Midbrain (tissue), 1 donor: ENCODE measurements at regions not wholly inside any gene's neighbourhood (a gene's known extent, or its start where the extent isn't known, plus 50 kb on each side); places are given as distances from the start of the nearest gene placed in this dataset.
A peak's percentile ranks its signal among the peaks of the same experiment; 100 is the strongest.

ENCODE experiments used
- DNase-seq: peaks from one replicate; lab custom pipeline; 2025; lab: John Stamatoyannopoulos, UW

GRCh38 chr4:11182586-11183355 is 245.9 kb downstream of the HS3ST1 start:
- no peak for DNase-seq

DNA sequence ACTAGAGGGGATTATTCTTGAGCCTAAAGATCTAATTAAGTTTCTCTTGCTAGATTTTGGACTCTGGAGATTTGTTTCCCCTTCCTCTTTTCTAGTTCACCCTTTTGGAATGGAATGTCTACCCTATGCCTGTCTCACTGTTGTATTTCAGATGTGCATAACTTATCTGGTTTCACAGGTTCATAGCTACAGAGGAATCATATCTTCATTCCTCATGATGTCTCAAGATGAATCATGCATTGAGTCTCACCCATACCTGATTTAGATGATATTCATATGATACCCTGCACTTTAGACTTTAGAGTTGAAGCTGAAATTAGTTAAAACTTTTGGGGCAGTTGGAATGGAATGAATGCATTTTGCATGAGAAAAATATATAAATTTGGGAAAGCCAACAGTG is 246.7 kb downstream of the HS3ST1 start:
- no peak for DNase-seq

GRCh38 chr4:11179796-11180195 is 248.9 kb downstream of the HS3ST1 start:
- DNase-seq, result no peak

GRCh38 chr4:11178433-11178832 is 250.3 kb downstream of the HS3ST1 start:
- no peak for DNase-seq

GRCh38 chr4:11175374-11175773 is 253.3 kb downstream of the HS3ST1 start:
- no peak for DNase-seq

GRCh38 chr4:11166606-11167005 is 262.1 kb downstream of the HS3ST1 start:
- no peak for DNase-seq

DNA sequence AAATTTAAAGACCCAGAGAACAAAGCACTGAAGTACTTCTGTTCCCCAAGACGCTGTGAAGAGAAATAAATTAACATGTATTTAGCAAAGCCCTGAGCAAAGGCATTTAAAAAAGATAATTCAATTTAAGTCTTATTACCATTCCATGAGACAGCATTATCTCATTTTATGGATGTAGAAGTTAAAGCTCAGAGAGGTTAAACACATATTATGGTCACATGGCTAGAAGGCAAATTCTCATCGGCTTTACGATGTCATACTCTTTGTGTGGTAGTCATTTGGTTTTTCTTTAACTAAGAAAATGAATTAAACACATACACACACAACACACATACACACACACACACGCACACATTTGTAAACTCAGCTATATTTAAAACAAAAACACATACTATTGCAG is 262.7 kb downstream of the HS3ST1 start:
- no peak for DNase-seq

GRCh38 chr4:11165052-11165451 is 263.6 kb downstream of the HS3ST1 start:
- DNase-seq, result no peak

- DNase-seq, result no peak
Measured at GRCh38 chr4:11160288-11160687, 268.4 kb downstream of the HS3ST1 start.

- DNase-seq, result no peak
Measured at GRCh38 chr4:11158971-11159370, 269.7 kb downstream of the HS3ST1 start.

DNA sequence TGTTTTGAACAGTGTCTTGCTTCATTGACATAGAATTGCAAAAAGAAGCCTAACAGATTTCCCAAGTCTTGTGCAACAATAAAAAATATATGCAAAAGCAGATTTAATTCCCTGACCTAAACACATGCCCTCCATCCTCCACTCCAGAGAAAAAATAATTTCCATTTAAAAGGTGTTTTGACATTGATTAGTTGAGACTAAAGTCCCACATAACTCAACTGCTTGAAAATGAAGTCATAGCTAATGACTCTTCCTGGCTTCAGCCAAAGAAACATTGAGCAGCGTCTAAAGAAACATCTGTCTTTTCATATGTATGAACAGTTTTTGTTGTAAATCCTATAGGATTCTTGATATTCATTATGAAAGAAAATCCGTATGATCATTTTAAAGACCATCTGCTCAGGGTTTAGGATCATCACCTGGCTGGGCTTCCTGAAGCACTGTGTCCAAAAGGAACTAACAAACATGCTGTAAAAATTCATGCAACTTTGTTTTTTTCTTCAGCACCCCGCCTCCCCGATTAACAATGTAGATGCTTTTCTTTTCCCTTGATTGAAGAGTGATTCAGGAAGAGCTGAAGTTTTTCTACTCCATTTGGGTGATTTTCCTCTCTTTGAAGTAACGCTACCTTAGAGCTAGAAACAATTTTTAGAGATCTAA is 273.4 kb downstream of the HS3ST1 start:
- DNase-seq, result no peak

- DNase-seq, result no peak
Measured at GRCh38 chr4:11153171-11153750, 275.4 kb downstream of the HS3ST1 start.

GRCh38 chr4:11152684-11153083 is 276.0 kb downstream of the HS3ST1 start:
- no peak for DNase-seq

DNA sequence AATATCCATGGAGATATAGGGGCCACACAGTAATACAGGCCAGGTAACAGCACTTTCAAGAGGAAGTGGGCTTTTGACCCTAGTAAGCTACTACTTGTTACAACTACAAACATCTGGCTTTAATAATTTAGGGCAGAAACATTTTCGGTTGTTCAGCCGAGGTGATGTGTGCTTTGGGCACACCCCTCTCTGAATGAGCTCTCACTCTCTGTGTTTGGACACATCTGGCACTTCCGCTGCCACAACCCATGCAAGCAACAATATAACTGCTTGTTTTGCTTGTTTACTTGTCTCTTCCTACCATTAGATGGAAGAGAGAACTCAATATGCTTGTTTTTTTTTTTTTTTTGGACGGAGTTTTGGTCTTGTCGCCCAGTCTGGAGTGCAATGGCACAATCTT is 277.2 kb downstream of the HS3ST1 start:
- no peak for DNase-seq

DNA sequence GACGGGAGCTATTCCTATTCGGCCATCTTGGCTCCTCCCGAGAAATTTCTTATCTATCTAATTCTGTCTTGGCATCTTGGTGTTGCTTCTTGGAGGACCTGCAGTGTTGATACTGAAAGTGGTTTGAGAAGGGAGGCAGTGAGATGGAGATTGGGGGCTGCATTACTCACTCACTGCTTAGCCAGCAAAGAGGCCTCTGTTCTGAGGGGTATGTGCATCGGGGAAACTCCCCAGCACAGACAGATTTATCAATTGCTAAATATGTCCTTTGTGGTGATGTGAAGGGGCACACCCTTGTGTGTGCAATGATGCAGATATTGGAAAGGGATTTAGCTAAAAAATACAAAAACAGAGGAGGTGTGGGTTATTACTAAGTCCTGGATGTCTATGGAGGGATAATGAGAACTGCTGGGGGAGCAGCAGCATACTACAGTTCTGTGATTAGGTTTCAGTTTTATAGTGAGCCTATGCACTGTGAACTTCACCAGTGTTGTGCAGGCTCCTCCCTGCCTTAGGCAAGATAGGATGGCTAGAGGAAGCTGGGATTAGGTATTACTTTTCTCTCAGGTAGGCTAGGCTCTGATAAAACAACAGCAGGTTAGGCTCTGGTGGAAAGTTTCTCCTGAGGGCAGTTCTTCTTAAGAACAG is 279.0 kb downstream of the HS3ST1 start:
- DNase-seq, result no peak

GRCh38 chr4:11139871-11140270 is 288.8 kb downstream of the HS3ST1 start:
- no peak for DNase-seq

DNA sequence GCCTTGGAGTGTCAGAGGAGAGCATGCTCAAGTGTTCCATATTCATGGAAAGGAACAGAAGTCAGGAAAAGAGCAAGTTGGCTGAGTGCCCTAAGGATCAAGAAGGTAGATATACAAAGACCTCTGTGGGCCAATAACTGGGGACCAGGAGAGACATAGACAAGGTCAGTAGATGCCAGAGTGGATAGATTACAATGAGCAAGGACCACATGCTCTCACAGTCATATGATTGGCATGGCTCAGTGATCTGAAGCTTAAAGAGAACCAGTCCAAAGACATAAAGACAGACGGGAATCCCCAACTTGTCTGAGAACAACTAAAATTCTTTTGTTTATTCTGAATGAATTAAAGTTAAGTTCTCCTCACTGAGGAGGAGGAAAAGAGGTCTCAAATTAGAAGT is 289.7 kb downstream of the HS3ST1 start:
- DNase-seq, result no peak

- no peak for DNase-seq
Measured at GRCh38 chr4:11134705-11135104, 294.0 kb downstream of the HS3ST1 start.

- DNase-seq, result no peak
Measured at GRCh38 chr4:11133868-11134267, 294.8 kb downstream of the HS3ST1 start.

DNA sequence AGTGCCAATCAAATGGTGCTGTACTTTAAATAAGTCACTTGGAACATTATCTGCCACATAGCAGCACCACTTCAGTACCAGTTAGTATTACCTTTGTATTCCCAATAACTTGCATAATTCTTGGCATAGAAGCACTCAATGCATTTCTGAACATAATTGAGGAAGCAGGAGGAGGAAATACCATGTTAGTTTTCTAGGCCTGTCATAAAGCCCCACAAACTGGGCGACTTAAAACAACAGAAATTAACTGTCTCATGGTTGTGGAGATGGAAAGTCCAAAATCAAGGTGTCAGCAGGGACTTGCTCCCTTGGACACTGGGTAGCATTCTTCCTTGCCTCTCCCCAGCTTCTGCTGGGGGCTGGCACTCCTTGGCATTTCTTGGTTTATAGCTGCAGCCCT is 296.2 kb downstream of the HS3ST1 start:
- DNase-seq, result no peak

DNA sequence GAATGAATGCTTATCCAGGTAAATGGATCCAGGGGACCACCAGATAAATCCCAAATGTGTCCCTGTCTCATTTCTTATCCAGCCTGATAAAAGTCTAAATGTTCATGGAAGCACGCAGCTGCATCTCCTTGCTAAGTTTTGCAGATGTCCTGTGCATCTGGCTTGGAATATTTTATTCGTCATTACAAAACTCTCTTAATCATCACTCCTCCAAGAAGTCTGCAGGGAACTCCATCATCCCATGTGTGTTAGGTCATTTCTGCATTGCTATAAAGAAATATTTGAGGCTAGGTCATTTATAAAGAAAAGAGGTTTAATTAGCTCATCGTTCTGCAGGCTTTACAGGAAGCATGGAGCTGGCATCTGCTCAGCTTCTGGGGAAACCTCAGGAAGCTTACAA is 297.2 kb downstream of the HS3ST1 start:
- DNase-seq, result no peak

- DNase-seq, result peak; percentile 10
Measured at GRCh38 chr4:11130195-11130970, 298.3 kb downstream of the HS3ST1 start.
